ENCODE measurements at regions not wholly inside any gene's neighbourhood (a gene's known extent, or its start where the extent isn't known, plus 50 kb on each side); places are given as distances from the start of the nearest gene placed in this dataset.
A peak's percentile ranks its signal among the peaks of the same experiment; 100 is the strongest.

GRCh38 chr1:230000493-230001184, 66.4 kb upstream of the GALNT2 start:
- no peak for DNase-seq

DNA sequence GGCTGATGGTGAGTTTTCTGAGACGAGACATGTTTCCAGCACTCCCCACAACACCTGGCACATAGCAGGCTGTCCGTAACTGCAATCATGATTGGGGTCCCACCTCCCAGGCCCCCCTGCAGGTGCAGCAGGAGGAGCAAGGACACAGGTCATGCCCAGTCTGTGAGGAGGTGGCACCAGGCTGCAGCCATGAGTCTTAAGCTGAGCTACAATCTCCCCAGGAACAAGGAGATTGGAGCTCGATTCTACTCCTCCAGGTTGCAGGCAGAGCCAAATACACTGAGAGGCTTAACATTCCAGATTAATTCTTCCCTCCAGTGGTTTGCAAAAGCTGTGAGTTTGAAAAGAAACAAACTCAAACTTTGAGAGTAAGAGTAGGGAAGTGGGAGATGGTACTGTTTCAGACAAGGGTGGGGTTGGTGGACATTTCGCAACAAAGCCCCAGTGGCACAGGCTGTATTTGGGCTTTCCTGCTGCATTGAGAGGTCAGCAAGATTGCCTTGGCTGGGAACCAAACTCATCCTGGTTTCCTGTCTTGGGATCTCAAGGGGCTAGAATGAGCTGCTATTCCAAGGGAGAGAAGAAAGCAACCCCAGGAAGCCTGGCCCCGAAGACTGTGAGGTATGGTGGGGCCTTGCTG, 64.8 kb upstream of the GALNT2 start:
- DNase-seq: no peak

- DNase-seq: no peak
Measured at GRCh38 chr1:230003409-230003808, 63.6 kb upstream of the GALNT2 start.

DNA sequence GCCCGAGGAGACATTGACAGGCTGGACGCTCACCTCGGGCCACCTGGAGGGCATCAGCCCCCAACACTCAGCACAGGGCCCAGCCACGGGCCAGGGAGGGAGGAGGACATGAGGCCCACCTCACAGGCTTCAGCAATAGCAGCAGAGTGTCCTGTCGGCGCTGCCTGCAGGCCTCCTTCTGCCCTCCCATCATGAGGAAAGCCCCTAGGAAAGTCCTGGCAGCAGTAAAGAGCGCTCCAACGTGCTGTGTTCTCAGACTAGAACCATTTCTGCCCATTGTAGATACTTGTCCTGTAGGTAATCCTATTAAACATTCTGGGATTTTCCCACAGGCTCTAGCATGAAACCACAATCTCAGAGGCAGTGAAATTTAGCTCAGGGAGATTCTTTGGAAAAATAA, 62.0 kb upstream of the GALNT2 start:
- DNase-seq: no peak

DNA sequence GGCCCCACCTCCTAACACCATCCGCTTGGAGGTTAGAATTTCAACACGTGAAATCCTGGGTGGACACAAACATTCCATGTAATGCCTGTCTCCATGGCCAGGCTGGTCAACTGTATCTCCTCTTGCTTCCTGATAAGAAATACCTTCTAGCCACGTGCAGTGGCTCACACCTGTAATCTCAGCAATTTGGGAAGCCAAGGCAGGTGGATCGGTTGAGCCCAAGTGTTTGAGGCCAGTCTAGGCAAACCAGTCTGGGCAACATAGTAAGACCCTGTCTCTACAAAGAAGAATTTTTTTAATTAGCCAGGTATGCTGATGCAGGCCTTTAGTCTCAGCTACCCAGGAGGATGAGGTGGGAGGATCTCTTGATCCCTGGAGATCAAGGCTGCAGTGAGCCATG, 58.3 kb upstream of the GALNT2 start:
- no peak for DNase-seq

- no peak for DNase-seq
Measured at GRCh38 chr1:230009611-230010313, 57.3 kb upstream of the GALNT2 start.

DNA sequence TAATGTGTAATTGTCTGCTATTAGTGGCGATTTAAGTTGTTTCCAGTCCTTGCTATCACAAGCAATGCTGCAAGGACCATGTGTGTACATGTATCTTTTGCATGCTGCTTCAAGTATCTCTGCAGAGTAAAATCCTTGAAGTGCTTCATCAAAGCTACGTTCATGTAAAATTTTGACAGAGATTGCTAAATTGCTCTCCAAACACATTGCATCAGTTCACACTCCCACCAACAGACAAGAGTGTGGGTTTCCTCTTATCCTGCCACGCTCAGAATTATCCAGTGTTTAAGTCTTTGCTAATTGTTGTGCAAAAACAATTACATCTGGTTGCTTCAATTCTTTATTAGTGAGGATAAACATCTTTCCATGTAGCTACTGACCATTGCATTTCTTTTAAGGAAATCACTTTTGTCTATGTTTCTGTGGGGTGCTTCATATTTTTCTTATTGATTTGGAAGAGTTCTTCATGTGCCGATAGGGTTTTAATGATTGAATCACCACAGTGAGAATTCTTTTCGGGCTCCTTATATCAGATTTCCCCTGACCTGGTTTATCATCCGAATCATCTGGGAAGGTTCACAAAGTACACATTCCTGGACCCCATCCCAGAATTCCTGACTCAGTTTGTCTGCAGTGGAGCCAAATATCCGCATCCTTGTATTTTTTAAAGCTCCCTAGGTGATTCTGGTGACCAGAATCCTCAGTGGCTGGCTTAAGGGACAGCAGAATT, 56.3 kb upstream of the GALNT2 start:
- DNase-seq: no peak

- no peak for DNase-seq
Measured at GRCh38 chr1:230011333-230012092, 55.5 kb upstream of the GALNT2 start.

GRCh38 chr1:230012093-230012393, 55.0 kb upstream of the GALNT2 start:
- peak in 1 of 2 donors; percentile 17 for DNase-seq

- no peak for DNase-seq
Measured at GRCh38 chr1:230012741-230013140, 54.3 kb upstream of the GALNT2 start.

- DNase-seq: no peak
Measured at GRCh38 chr1:230016159-230016558, 50.9 kb upstream of the GALNT2 start.
